Tibial artery (tissue), 4 donors: ENCODE measurements at regions not wholly inside any gene's neighbourhood (a gene's known extent, or its start where the extent isn't known, plus 50 kb on each side); places are given as distances from the start of the nearest gene placed in this dataset.

ENCODE experiments used
- DNase-seq, 2 donors: peaks; one replicate each; pipeline ENCODE4 v3.0.0-alpha.2; 2019
- H3K27ac ChIP-seq, 2 donors: fragments of 200-600 bp; sonication (generic) in 1 of 2; 1 replicate in 1 of 2; 2 replicates in 1 of 2; pipeline ENCODE4 v1.5.1; 2018 to 2019; ENCODE audit warnings: mild to moderate bottlenecking in 1 of 2
- H3K27me3 ChIP-seq, 2 donors: fragments of 200-600 bp; sonication (generic) in 1 of 2; one replicate each; pipeline versions ENCODE4 v1.5.1 to v1.6.0; 2016 to 2019
- H3K36me3 ChIP-seq, 3 donors: fragments of 200-600 bp; sonication (generic) in 2 of 3; one replicate each; pipeline ENCODE4 v1.5.1; 2016 to 2019; ENCODE audit warnings: mild to moderate bottlenecking in 2 of 3
- H3K4me1 ChIP-seq, 4 donors: fragments of 200-600 bp; sonication (generic) in 2 of 4; 1 replicate in 3 of 4; 2 replicates in 1 of 4; pipeline ENCODE4 v1.5.1; 2016 to 2019
- H3K4me3 ChIP-seq, 2 donors: fragments of 200-600 bp; sonication (generic) in 1 of 2; 1 replicate in 1 of 2; 2 replicates in 1 of 2; pipeline ENCODE4 v1.5.1; 2018 to 2019; ENCODE audit warnings: mild to moderate bottlenecking in 2 of 2
- H3K9me3 ChIP-seq, 3 donors: fragments of 200-600 bp; sonication (generic) in 1 of 3; one replicate each; pipeline ENCODE4 v1.5.1; 2016 to 2019
- intact Hi-C: fragments of 100-400 bp; cut with DNase I; formaldehyde crosslinking; loops from one replicate; pipeline ENCODE4 v1.15.0; 2023; ENCODE audit warnings: low total_unique reads
- TF ChIP-seq, protein P1 (sequence below), 2 experiments: fragments of 200-600 bp in 1 of 2; fragments of 450-650 bp in 1 of 2; IDR thresholded peaks; one replicate each; pipeline ENCODE4 v1.5.1; 2017 to 2019; ENCODE audit warnings: antibody characterized with exemption in 2 of 2, mild to moderate bottlenecking in 1 of 2, moderate library complexity in 1 of 2

DNA sequence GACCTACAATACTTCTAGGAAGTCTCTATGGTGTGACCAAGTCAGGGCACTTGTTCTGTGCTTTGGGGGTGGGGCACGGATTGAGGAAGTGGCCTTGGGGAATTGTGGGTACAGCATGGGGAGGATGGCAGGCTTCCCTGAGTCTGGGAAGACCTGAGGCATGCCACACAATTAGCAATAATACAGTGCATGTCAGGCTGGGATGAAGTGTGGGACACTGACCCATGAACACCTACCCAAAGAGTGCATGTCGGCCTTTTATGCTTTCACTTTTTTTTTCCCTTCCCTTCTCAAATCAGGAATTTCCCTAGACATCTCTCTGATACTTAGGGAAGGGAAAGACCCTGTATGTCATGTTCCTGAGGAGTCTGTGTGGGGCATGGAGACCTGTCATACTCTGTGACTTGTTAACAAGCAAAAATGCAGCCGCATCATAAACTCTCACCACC lies 146.4 kb downstream of the PALM2AKAP2 start:
- no peaks in the 10 kb centered on the region for H3K4me1 ChIP-seq
- peaks cover 11 to 28% (median 25%) of the 10 kb centered on the region in 3 donors for H3K36me3 ChIP-seq
- H3K27me3 ChIP-seq = no peaks in the 10 kb centered on the region
- peak in 1 of 2 donors; percentile 30 for DNase-seq
- intact Hi-C loops = no loop called here
- TF ChIP-seq, protein P1, sequence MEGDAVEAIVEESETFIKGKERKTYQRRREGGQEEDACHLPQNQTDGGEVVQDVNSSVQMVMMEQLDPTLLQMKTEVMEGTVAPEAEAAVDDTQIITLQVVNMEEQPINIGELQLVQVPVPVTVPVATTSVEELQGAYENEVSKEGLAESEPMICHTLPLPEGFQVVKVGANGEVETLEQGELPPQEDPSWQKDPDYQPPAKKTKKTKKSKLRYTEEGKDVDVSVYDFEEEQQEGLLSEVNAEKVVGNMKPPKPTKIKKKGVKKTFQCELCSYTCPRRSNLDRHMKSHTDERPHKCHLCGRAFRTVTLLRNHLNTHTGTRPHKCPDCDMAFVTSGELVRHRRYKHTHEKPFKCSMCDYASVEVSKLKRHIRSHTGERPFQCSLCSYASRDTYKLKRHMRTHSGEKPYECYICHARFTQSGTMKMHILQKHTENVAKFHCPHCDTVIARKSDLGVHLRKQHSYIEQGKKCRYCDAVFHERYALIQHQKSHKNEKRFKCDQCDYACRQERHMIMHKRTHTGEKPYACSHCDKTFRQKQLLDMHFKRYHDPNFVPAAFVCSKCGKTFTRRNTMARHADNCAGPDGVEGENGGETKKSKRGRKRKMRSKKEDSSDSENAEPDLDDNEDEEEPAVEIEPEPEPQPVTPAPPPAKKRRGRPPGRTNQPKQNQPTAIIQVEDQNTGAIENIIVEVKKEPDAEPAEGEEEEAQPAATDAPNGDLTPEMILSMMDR (IDR thresholded peaks at IDR 0.05) = no peak
- no peak overlapping the region for H3K27ac ChIP-seq
- no peak overlapping the region for H3K4me3 ChIP-seq
- no peaks in the 10 kb centered on the region for H3K9me3 ChIP-seq

DNA sequence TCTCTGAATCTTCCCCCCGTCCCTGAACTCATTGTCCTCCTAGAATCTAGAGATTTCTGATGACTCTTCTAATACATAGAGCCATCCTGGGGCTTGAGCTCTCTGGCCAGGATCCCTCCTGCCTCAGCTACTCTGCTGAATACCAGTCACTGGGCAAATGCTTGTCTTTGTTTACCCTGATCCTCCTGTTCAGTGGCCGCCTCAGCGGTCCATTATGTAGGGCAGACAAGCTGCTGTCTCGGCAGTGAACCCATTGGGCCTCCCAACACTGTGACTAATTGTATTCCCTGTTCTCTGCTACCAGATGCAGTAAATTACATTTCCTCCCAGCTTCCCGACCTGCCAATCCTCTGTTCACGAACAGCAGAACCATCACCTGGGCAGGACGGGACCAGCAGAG lies 151.6 kb downstream of the PALM2AKAP2 start:
- Histone ChIP-seq H3K4me3 (no peak overlapping the region), H3K9me3 (no peaks in the 10 kb centered on the region), H3K27me3 (no peaks in the 10 kb centered on the region), H3K4me1 (peaks cover 0 to 14% (median 0%) of the 10 kb centered on the region in 4 donors), H3K36me3 (peaks cover 0 to 4% (median 4%) of the 10 kb centered on the region in 3 donors), H3K27ac (no peak overlapping the region)
- intact Hi-C loops = no loop called here
- no peak for DNase-seq
- TF ChIP-seq, protein P1 (IDR thresholded peaks at IDR 0.05) = no peak

DNA sequence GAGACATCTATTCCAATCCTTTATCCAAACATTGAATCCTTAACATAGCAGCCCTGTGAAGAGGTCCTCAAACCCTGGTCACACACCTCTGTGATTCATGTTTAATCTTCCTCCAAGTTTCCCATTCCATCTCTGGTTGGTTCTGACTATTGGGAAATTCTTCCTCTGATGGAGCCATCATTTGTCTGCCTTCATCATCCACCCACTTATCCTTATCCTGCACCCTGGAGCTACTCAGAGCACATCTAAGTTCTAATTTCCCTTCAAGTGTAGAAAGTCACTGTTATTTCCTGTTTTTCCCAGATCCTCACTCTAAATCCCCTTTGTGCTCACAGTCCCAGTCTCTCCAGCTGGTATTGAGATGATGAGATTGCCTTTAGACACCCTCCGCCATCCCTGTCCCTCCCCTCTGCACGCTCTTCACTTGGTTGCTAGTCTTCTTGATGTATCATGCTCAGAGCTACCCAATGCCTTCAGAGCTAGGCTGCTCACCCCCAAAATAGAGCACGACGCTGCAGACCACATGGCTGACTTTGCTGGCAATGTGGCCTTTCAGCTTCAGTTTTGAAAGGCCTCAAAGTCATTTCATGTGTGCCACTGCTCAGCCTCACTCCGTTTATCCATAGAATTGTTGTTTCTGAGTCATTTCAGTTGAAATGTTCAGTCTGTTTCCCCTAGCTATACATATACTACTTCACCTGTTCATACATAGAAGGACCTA lies 154.3 kb downstream of the PALM2AKAP2 start:
- no peak overlapping the region for H3K27ac ChIP-seq
- peaks cover 0 to under 1% (median 0%) of the 10 kb centered on the region in 3 donors for H3K36me3 ChIP-seq

DNA sequence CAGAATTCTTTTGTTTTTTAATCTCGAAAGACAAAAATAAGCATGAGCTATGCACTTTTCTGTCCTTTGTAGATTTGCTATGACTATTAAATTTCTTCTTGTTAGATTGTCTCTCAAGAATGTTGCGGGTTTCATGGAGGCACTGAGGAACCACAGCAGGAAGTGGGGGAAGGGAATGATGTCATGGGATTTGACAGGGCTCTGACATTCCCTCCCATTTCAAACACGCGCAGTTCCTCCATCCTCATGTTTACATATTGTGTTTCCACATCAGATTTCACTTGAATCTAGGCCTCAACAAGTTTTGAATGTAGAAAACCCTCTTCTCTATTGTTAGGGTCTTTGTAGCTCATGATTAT lies 154.8 kb downstream of the PALM2AKAP2 start:
- Histone ChIP-seq H3K9me3 (no peaks in the 10 kb centered on the region), H3K27me3 (no peaks in the 10 kb centered on the region), H3K27ac (no peak overlapping the region), H3K4me3 (no peak overlapping the region), H3K36me3 (no peaks in the 10 kb centered on the region), H3K4me1 (peaks cover 0 to 14% (median 0%) of the 10 kb centered on the region in 4 donors)
- TF ChIP-seq, protein P1 (IDR thresholded peaks at IDR 0.05) = no peak
- intact Hi-C loops = no loop called here
- no peak for DNase-seq

More for the DNA sequence above, 154.3 kb downstream of the PALM2AKAP2 start:
- Histone ChIP-seq H3K4me1 (peaks cover 0 to 14% (median 0%) of the 10 kb centered on the region in 4 donors), H3K27me3 (no peaks in the 10 kb centered on the region), H3K4me3 (no peak overlapping the region), H3K9me3 (no peaks in the 10 kb centered on the region)
- intact Hi-C loops = no loop called here
- TF ChIP-seq, protein P1 (IDR thresholded peaks at IDR 0.05) = no peak
- DNase-seq = no peak

DNA sequence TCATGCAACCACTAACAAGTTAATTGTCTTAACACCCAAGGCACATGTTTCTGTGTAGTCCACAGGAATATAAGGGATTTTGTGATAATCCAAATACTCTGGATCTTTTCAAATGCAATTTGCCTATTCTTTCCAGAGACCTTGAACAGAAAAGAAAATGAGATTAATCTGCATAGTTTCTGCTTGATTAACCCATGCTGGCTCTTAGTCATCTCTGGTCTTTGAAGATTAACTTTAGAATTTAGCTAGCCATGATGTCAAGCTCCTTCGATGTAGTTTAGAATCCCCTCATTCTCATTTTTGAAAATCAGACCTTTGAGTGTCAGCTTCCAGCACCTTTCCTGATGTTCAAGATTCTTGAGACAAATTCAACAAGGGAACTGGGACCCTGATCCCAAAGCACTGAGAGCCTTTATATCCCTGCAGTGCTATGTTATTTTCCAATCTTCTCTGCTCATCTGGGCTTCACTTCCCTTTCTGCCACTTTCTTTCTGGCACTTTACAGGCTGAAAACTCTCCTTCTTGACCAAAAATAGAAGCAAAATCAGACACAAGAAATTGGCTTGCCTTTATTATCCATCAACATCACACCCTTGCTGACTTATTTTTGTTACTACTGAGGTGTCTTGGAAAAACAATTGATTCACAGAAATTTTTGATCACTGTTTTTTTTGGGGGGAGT lies 155.5 kb downstream of the PALM2AKAP2 start:
- Histone ChIP-seq H3K36me3 (no peaks in the 10 kb centered on the region), H3K27ac (no peak overlapping the region), H3K4me1 (peaks cover 0 to 14% (median 0%) of the 10 kb centered on the region in 4 donors), H3K9me3 (no peaks in the 10 kb centered on the region), H3K4me3 (no peak overlapping the region), H3K27me3 (no peaks in the 10 kb centered on the region)
- TF ChIP-seq, protein P1 (IDR thresholded peaks at IDR 0.05) = no peak
- no peak for DNase-seq
- intact Hi-C loops = no loop called here
